Dedifferentiated amniotic fluid mesenchymal stem cell (primary cell): ENCODE measurements at regions not wholly inside any gene's neighbourhood (a gene's known extent, or its start where the extent isn't known, plus 50 kb on each side); places are given as distances from the start of the nearest gene placed in this dataset.
"Not testable (repeated sequence)": the region's sequence is repeated elsewhere in the genome, so short reads cannot be mapped to it uniquely, and the experiment has no call there.

Experiments
- DNase-seq: peaks from one replicate; pipeline ENCODE4 v3.0.0-alpha.2; 2016; ENCODE audit errors: extremely low spot score

DNA sequence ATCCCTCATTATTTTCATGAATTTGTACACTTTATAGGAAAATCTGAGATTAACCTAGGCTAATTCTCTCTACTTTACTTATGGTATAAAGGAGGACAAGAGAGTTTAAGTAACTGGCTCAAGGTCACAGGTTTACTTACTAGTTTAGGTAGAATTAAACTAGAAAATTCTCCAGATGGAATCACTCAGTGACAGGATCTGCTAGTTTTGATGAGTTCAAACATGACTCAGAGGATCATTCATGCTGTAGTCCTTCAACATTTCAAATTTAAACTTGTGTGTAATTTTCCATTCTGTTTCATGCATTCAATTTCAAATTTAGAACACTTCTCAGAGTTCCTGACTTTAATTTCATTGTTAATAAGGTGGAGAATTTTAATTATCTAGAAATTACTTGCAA lies 485.7 kb upstream of the TUSC1 start:
- DNase-seq: no peak

DNA sequence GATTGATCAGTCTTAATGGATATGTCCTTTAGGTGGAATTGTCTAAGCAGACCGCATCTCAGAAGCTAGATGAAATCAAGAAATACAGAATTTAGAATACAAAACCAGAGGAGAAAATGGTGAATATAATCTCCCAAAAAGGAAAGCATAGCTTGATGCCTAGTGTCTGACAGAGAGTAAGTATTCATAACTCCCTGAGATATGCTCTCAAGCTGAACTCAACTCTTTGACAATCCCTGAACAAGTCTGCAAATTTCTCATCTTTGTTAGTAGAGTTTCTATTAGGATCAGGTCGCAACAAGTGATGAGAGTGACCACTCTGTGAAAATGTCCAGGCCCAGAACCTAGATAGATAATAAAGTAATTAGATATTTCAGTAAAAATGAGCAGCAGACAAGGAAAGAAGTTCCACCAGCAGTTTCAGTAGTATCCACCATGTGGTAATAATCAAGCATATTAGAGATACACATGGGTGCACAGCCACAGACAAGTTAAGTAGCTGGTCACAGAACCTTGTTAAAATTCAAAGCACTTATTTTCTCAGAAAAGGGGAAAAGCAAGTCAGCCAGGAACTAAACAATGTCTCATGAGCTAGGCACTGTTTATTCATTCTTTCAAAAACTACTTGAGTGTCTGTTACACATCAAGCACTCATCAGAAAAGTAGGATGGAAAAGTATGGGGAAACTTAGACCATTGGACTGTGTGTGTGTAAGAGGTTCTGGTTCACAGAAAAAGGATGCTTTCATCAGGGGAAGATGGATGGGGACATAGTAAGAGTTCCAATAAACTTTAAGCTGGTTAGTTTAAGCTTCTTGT lies 481.5 kb upstream of the TUSC1 start:
- DNase-seq: no peak

DNA sequence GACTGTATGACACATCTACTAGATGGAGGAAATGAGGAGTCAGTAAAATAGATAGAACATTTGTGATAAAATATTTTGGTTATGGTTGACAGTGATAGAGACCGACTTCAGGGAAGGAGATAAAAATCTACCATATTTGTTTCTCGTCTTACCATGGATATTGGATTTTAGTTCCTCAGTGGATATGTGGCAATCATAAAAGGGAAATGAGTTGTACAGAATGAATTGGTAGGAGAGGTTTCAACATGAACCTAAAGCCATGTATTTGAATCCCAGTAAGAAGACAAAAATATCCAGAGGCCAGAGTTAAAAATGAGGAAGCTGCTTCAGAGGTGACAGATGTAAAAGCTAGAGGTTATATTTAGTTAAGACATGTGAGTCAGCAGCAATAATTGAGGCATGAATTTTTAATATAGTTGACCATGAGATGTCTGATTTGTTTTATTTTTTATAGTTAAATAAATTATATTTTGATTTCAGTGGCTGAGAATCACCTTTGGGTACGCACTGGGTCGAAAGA lies 480.4 kb upstream of the TUSC1 start:
- DNase-seq: no peak

DNA sequence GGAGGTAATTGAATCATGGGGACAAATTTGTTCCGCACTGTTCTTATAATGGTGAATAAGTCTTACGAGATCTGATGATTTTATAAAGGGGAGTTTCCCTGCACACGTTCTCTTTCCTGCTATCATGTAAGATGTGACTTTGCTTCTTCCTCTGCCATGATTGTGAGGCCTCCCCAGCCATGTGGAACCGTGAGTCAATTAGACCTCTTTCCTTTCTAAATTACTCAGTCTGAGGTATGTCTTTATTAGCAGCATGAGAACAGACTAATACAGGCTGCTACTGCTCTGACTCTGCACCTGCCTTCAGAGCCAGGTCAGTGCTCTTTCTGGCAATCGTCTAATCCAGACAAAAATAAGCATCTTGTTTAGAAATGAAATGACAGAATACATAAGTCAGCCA lies 479.2 kb upstream of the TUSC1 start:
- DNase-seq: no peak

DNA sequence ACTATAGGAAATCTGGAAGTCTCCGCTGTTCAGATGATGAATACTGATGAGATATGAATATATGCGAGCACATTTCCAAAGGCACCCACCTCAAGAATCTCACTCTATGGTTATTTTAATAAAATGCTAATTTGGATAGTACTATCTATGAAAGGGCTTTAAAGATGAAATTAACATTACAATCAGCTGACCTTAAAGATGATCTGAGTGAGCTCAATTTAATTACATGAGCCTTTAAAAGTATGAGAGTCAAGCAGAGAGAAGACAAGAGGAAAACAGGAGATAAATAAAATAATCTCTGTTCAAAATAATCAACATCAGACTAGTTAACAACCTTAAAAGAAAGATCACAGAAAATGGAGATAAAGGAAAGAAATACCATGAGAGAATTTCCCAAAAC lies 474.1 kb upstream of the TUSC1 start:
- no peak for DNase-seq

DNA sequence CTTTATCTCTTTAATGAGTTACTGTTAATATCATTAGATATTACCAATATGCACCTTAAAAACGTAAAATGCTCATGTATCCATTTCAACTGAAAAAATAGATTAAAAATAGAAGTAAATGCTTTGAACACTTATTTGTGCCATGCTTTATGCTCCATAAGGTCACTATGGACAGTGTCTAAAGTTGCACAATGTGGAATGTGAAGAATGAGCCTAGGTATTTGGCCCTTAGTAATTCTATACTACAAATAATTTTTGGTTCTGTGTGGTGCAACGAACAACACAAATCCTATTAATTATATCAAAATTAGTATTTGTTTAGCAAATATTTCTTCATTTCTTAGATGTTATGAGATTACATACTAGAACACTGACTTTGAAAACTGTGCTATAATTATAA lies 469.9 kb upstream of the TUSC1 start:
- DNase-seq: no peak

DNA sequence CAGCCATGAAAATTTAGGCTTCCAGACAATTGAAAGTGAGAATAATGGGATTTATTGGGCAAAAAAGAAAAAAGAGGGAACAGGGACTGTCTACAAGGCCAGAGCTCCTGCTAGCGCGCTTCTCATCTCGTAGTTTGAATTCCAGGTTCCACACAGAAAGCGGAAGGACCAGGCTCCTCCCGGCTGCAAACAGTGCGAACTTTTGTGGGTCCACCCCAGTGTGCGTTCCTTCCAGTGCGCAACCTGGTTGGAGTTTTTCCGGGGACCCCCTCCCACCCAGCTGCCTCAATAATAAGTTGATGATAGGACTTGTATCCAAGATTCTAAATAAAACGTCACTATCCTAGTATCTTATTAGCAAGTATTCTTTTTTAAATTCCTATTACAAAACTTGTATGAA lies 467.7 kb upstream of the TUSC1 start:
- no peak for DNase-seq

DNA sequence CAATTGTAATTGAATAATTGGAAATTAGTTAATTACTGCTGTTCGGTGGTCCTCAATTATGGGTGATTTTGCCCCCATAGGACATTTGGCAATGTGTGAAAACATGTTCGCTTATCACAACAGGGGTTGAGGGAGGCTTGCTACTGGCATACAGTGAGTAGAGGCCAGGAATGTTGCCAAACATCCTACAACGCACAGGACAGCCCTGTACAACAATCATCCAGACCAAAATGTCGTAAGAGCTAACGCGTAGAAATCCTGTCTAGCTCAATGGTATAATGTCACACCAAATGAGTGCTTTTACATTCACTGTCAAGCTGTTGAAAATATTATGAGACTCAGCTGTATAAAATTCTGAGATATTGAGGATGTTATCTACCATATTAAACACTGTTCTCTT lies 464.4 kb upstream of the TUSC1 start:
- DNase-seq: no peak

DNA sequence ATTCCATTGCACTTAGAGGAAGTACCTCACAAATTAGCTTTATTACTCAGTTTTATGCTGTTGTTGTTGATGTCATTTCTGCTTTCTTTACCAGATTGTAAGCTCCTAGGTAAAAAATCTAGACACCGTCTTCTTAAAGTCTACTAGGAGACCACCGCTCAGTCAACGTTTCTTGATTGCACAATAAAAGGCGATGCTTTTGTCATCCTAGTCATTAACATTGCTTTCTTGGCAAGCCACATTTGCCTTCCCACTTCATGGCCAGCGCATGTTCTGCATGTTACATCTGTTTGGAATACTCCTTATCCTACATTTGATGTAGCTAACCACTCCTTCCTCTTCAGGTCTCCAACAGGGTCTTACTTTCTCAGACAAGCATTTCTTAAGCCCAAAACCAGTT lies 464.0 kb upstream of the TUSC1 start:
- no peak for DNase-seq

DNA sequence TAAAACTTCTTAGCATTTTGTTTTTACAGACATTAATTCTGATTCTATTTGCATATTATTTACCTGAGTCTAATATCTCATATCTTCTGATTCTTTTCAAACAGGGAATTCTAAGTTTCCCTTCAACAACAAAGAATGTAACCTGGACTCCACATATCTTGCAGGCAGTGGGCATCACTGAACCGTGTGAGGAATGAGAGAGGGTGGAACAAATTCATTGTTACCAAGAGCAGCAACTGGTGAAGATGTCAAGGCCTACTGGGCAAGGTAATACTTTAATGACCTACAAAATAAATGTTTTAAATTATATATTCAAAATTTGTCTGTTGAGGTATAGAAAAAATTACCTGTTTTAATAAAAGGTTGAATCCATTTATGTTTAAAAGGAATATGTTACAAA lies 455.3 kb upstream of the TUSC1 start:
- DNase-seq: no peak

DNA sequence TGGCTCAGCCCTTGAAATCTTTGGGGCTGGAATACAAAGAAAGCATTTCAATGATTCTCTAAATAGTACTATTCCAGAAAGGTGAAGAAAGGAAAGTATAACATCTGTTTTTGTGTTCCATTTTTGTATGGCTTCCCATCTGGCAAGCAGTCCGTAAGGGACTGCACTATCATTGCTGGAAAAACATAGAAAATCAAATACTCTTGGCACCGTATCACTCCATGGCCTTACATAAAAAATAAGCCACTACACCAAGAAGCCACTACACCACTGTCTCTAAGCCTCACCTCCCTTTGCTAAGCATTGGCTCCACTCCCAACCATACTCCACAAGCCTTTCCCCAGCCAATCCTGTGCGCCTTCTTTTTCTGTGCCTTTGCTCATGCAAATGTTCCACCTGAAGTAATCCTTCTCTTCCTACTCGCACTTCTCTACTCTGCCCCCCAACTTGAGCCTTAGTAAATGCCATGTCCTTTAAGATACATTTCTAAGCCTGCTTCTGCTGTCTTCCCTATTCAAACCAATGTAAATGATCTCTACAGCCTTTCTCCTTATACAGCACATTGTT lies 454.6 kb upstream of the TUSC1 start:
- no peak for DNase-seq

DNA sequence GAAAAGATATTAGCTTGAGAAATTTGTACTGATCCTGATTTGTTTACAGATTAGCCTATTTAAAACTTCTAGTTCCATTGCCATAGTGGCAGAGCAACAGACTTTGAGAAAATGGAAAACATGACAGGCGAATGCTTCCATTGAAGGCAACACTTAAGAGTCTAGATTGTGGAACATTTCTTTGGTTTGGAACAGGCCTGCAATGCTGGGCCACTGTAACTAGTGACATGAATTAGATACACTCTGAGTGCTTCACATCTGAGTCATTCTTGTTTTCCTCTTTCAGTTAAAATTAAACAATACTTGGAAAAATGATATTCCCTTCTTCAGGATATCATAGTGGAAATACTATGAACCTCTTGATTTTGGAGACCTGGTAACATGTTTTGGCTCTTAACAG lies 453.6 kb upstream of the TUSC1 start:
- DNase-seq: no peak

DNA sequence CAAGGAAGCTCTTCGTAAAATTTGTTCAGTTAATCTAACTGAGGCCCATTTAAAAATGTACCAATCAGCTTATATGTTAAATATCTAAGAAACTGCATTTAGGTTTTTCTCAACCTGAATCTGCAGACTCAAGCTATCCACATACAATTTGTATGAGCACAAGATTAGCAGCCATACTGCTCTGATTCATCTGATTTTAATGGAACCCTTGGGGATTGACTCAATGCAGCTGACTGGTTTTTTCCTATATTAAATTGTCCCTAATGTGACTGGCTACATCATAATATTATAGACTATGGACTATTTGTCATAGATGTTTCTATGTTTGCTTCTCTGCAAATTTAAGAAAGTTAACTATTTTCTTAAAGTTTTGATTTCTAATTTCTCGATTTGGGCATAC lies 451.0 kb upstream of the TUSC1 start:
- no peak for DNase-seq

DNA sequence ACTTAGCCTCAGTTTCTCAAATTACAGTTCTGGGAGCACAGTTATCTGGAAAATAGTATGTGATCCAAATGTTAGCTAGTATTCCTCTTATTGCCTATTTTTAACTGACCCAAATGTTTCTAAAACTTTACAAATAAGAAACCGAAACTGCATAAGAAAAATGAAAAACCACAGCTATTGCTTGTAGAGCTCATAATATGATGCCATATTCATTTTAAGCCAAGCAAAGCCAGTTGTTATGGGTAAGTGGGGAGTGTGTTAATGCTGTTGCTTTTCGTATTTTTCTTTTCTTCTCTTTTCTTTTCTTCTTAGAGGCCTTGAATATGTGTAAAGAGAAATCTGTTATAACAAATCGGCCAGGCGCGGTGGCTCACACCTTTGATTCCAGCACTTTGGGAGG lies 447.4 kb upstream of the TUSC1 start:
- no peak for DNase-seq

DNA sequence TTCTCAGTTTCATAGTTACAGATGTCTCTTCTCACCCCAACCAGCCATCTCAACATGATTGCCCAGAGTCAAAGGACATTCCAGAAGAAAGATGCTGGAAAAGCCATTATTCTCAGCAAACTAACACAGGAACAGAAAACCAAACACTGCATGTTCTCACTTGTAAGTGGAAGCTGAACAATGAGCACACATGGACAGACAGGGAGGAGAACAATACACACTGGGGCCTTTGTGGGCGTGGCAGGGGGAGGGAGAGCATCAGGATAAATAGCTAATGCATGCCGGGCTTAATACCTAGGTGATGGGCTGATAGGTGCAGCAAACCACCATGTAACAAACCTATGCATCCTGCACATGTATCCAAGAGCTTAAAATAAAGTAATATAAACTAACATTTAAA lies 437.8 kb upstream of the TUSC1 start:
- not testable (repeated sequence) for DNase-seq

DNA sequence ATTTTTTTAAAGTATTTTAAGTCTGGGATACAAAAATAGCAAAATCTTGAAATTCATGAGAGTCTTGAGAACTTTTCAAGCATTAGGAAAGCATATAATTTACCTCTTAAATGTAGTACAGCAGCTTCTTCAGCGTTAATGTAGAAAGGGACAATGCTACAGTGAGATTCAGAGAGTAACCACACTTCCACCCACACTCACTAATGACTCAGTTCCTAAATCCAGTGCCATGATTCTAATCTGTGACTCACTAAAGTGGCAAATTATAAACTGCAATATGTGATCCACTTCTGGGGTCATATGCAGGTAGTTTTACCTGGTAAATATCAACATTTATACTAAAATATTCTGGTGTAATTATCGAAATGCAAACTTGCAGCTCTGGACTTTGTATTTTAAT lies 434.5 kb upstream of the TUSC1 start:
- no peak for DNase-seq

DNA sequence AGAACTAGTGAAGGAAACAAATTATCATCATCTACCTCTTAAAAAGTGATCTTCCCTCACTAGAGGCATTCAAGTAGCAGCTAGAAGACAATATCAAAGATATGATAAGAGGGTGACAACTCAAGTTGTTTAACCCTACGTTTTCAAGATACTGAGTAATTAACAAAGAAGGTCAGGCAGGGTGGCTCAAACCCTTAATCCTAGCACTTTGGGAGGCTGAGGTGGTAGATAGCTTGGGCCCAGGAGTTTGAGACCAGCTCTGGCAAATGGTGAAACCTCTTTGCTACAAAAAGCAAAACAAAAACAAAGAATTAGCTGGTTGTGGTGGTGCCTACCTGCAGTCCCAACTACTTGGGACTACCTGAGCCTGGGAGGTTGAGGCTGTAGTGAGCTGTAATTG lies 408.2 kb upstream of the TUSC1 start:
- DNase-seq: no peak

DNA sequence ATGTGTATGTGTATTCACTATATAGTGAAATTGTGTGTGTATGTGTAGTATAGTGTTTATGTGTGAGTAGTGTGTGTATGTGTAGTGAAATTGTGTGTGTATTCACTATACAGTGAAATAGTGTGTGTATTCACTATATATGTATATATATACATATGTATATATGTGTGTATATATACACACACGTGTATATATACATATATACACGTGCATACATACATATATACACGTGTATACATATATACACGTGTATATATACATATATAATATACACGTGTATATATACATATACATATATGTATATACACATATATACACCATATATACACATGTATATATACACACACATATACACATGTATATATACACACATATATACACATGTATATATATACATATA lies 403.6 kb upstream of the TUSC1 start:
- DNase-seq: no peak

DNA sequence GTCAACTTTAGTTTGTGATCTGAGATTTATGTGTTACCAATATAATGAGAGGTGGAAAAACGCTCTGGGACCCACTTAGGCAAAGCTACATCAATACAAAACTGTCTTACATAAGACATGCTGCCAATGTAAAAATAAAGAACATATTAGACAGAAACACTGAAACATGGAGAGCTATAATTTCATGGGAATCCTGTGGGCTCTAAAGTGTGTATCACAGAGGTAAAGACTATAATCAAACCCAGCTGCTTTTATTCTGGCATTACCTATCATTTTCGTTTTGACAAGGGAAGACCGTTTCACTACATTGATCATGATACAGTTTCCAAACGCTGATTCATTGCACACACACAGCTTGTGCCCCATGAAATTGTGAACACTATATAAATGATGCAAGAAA lies 400.5 kb upstream of the TUSC1 start:
- DNase-seq: no peak

DNA sequence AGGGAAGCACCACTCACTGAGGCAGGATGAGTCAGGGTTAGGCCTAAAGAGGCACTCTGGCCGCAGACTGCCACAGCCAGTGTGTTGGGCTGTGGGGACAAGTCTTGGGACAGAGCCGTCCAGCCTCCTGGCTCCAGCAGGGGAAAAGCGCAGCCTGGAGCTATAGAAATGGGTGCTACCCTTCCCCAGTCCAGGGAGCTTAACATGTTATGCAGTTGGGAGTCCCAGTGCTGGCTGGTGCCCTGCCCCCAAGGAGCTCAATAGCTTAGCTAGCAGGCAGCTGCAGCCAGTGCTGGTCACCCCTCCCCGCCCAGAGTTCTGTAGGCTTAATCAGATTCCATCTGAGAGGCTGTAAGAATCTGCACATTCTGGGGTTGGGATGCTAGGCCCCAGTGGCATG lies 399.6 kb upstream of the TUSC1 start:
- DNase-seq: no peak

DNA sequence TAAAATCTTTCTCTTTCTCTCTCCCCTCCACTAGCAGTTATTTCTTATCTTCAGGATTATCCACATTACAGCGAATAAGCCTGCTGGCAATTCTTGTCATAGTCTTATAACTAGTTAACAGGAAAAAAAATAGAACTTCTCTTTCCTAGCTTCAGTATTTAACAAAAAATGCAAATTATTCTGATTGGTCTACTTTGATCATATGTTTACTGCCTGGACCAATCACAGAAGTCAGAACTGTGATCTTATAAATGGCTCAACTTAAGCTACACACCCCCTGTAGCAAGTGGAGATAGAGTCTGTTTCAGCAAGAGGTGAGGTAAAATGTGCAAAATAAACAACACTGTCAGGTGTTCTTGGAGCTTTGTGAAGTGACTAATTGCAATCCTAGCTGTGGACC lies 389.4 kb upstream of the TUSC1 start:
- DNase-seq: no peak

DNA sequence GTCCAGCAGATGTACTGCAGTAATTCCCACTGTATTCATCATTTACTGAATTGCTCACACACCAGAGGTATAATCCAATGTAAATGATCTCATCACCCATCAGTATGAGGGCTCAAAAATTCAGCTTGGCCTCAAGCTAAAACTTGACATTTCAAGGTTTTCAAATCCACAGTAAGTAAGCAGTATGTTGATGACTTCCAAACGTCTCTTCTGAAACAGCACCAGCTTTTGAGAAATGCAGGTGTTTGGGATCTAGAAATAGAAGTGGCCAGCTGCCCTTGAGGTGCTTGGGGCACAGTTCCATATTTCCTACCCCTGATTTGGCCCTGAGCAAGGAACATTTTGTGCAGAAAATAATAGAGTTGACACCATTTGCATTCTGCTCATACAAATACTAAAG lies 388.0 kb upstream of the TUSC1 start:
- DNase-seq: no peak

DNA sequence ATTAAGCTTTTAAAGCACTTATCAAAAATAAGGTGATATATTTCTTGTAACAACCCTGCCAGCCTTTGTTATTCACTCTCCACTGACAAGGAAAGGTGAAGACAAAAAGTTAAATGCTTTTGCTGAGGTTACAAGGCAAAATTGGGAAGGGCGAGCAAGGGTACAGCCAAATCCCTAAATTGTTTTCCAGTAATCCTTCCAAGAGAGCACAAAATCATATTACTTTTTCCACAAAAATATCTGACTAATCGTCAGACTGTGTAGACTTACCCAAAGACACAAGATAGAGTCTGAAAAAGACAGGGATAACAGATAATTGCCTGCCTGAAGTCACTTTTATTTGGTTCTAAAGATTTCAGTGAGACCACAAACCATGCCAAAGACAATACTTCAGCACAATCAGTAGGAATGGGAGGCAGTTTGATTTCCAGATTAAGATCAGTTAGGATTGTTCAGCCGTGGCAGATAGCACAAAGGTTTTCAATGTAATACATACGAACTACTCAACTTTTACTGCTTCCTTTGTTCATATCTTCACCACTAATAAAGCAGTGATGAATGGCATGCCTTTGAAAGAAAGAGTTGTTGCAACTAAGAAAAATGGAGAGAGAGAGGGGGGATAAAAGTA lies 383.8 kb upstream of the TUSC1 start:
- no peak for DNase-seq
